ENCODE measurements at regions not wholly inside any gene's neighbourhood (a gene's known extent, or its start where the extent isn't known, plus 50 kb on each side); places are given as distances from the start of the nearest gene placed in this dataset.
"Not testable (repeated sequence)": the region's sequence is repeated elsewhere in the genome, so short reads cannot be mapped to it uniquely, and the experiment has no call there.

DNA sequence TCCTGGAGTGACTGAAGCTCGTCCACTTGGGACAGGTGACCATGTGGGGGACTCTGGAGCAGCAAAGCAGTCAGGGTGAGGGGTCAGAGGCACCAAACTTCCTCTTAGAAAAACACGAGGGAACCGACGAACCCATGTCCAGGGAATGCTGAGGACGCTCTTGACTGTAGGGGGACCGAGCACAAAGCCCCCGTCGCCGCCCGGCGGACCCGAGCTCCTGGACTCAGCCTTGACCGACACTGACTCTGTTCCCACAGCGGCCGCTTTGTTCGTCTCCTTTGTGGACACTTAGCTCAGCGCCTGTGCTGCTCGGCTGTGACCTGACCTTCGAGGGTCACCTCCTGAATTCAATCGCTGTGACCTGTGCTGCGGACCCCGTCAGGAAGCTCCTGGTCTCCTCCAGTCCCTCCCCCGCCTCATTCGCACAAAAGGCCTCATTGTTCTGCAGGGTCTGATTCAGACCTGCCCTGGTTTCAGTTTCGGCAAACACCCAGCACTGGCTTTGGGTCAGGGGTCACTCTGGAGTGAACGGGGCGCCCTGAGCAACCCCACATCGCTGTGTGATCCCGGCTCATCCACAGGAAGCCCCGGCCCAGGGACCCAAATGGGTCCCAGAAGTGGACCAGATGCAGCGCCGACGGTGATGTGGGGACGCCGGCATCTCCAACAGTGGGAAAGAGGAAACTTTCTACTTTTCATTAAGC is 454.8 kb downstream of the PREX1 start (continued):
- TF ChIP-seq SNAPC4 (CRISPR knock-in tag; IDR thresholded peaks at IDR 0.05) (peak; percentile 85), ZNF792 (CRISPR knock-in tag; IDR thresholded peaks at IDR 0.05) (peak; percentile 98), ZBTB40 (CRISPR knock-in tag; IDR thresholded peaks at IDR 0.05) (peak; percentile 69), ZNF12 (CRISPR knock-in tag; IDR thresholded peaks at IDR 0.05) (peak; percentile 78), KDM2A (CRISPR knock-in tag; IDR thresholded peaks at IDR 0.05; ENCODE audit: borderline replicate concordance, low read depth) (peak; percentile 88), MEIS2 (CRISPR knock-in tag; IDR thresholded peaks at IDR 0.05) (peak; percentile 96), ZSCAN9 (CRISPR knock-in tag; IDR thresholded peaks at IDR 0.05; ENCODE audit: borderline replicate concordance) (peak; percentile 75; the same call in 1 of the 2 replicates), ZBTB25 (CRISPR knock-in tag; IDR thresholded peaks at IDR 0.05) (peak; percentile 81)
- not testable (repeated sequence) for TF ChIP-seq ZBTB40 (IDR thresholded peaks at IDR 0.05)
- TF ChIP-seq, protein P1, sequence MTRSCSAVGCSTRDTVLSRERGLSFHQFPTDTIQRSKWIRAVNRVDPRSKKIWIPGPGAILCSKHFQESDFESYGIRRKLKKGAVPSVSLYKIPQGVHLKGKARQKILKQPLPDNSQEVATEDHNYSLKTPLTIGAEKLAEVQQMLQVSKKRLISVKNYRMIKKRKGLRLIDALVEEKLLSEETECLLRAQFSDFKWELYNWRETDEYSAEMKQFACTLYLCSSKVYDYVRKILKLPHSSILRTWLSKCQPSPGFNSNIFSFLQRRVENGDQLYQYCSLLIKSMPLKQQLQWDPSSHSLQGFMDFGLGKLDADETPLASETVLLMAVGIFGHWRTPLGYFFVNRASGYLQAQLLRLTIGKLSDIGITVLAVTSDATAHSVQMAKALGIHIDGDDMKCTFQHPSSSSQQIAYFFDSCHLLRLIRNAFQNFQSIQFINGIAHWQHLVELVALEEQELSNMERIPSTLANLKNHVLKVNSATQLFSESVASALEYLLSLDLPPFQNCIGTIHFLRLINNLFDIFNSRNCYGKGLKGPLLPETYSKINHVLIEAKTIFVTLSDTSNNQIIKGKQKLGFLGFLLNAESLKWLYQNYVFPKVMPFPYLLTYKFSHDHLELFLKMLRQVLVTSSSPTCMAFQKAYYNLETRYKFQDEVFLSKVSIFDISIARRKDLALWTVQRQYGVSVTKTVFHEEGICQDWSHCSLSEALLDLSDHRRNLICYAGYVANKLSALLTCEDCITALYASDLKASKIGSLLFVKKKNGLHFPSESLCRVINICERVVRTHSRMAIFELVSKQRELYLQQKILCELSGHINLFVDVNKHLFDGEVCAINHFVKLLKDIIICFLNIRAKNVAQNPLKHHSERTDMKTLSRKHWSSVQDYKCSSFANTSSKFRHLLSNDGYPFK (CRISPR knock-in tag; IDR thresholded peaks at IDR 0.05; ENCODE audit: borderline replicate concordance) = peak; percentile 84; the same call in 1 of the 2 replicates
